Common myeloid progenitor, CD34-positive (primary cell): ENCODE measurements at regions not wholly inside any gene's neighbourhood (a gene's known extent, or its start where the extent isn't known, plus 50 kb on each side); places are given as distances from the start of the nearest gene placed in this dataset.

Experiments
- CTCF ChIA-PET: fragments of 350-600 bp; sonication (Branson Sonifier 250); formaldehyde crosslinking; loops from one replicate; lab custom pipeline; 2021; ENCODE audit warnings: antibody characterized with exemption; lab: Charles Lee
- POLR2A ChIA-PET: fragments of 350-600 bp; sonication (Branson Sonifier 250); formaldehyde crosslinking; loops from one replicate; lab custom pipeline; 2021; ENCODE audit warnings: antibody characterized with exemption; lab: Charles Lee
- DNase-seq, 3 donors: peaks; one replicate each; pipeline versions ENCODE4 v3.0.0 to v3.0.0-alpha.2; 2013
- H3K27ac ChIP-seq, 2 experiments: 1 replicate in 1 of 2; 2 replicates in 1 of 2; pipeline ENCODE4 v1.7.0; 2013; ENCODE audit warnings: inconsistent platforms in 2 of 2, low read length in 2 of 2, mild to moderate bottlenecking in 2 of 2, low read depth in 1 of 2, moderate library complexity in 1 of 2; ENCODE audit not compliant: severe bottlenecking in 2 of 2, insufficient read depth in 1 of 2, poor library complexity in 1 of 2
- H3K27me3 ChIP-seq, 5 experiments: replicated peaks in 2 of 5; 1 replicate in 3 of 5; 2 replicates in 2 of 5; pipeline versions ENCODE4 v1.6.1 to v1.7.0; 2013; ENCODE audit warnings: low read length in 4 of 5, mild to moderate bottlenecking in 2 of 5, moderate library complexity in 2 of 5, inconsistent platforms in 1 of 5; ENCODE audit not compliant: insufficient read depth in 5 of 5, control insufficient read depth in 4 of 5
- H3K36me3 ChIP-seq, 4 experiments: 1 replicate in 2 of 4; 2 replicates in 2 of 4; pipeline versions ENCODE4 v1.6.1 to v1.7.0; 2013; ENCODE audit warnings: low read length in 3 of 4, control low read depth in 1 of 4, mild to moderate bottlenecking in 1 of 4; ENCODE audit not compliant: control insufficient read depth in 4 of 4, insufficient read depth in 4 of 4
- H3K4me1 ChIP-seq, 4 experiments: 1 replicate in 3 of 4; 2 replicates in 1 of 4; pipeline versions ENCODE4 v1.6.1 to v1.7.1; 2013; ENCODE audit warnings: low read length in 3 of 4, mild to moderate bottlenecking in 3 of 4, control low read depth in 1 of 4, inconsistent platforms in 1 of 4, moderate library complexity in 1 of 4; ENCODE audit not compliant: control insufficient read depth in 4 of 4, insufficient read depth in 4 of 4; ENCODE audit errors: control extremely low read depth in 1 of 4
- H3K4me3 ChIP-seq, 7 experiments: 1 replicate in 4 of 7; 2 replicates in 3 of 7; pipeline versions ENCODE4 v1.5.1 to v1.7.0; 2013; ENCODE audit warnings: mild to moderate bottlenecking in 7 of 7, low read length in 6 of 7, moderate library complexity in 6 of 7, inconsistent platforms in 2 of 7, low read depth in 2 of 7, control low read depth in 1 of 7; ENCODE audit not compliant: insufficient read depth in 4 of 7, control insufficient read depth in 1 of 7; ENCODE audit errors: extremely low read depth in 1 of 7
- H3K9me3 ChIP-seq, 5 experiments: 1 replicate in 4 of 5; 2 replicates in 1 of 5; pipeline versions ENCODE4 v1.6.1 to v1.7.1; 2013; ENCODE audit warnings: low read length in 4 of 5, mild to moderate bottlenecking in 2 of 5, inconsistent platforms in 1 of 5, low read depth in 1 of 5, moderate library complexity in 1 of 5; ENCODE audit not compliant: control insufficient read depth in 4 of 5, insufficient read depth in 2 of 5; ENCODE audit errors: control extremely low read depth in 1 of 5
- WGBS: methylation state at CpG from one replicate; pipeline ENCODE4 v1.1.5; 2013; ENCODE audit not compliant: insufficient coverage; 5-methylcytosine and 5-hydroxymethylcytosine counted together

GRCh38 chr2:18644115-18644462 is 54.7 kb upstream of the NT5C1B start:
- 100% methylated on average over 1 of the region's 2 CpGs for WGBS

GRCh38 chr2:18643326-18644114 is 54.2 kb upstream of the NT5C1B start:
- Histone ChIP-seq H3K4me1 (no peaks in the 10 kb centered on the region), H3K4me3 (no peak overlapping the region), H3K36me3 (no peaks in the 10 kb centered on the region), H3K27me3 (no peaks in the 10 kb centered on the region), H3K27ac (no peak overlapping the region), H3K9me3 (peaks cover 0 to under 1% (median 0%) of the 10 kb centered on the region in 5 experiments)
- no CpG with 5 or more reads among the region's 5 CpGs for WGBS
- POLR2A ChIA-PET: no interaction called here
- DNase-seq: no peak
- CTCF ChIA-PET: no interaction called here

More at GRCh38 chr2:18644115-18644462, 54.7 kb upstream of the NT5C1B start:
- DNase-seq: no peak
- no peak overlapping the region for H3K27ac ChIP-seq
- H3K9me3 ChIP-seq: no peaks in the 10 kb centered on the region
- POLR2A ChIA-PET: no interaction called here
- H3K27me3 ChIP-seq: no peaks in the 10 kb centered on the region
- no peaks in the 10 kb centered on the region for H3K36me3 ChIP-seq
- CTCF ChIA-PET: no interaction called here
- H3K4me1 ChIP-seq: no peaks in the 10 kb centered on the region
- no peak overlapping the region for H3K4me3 ChIP-seq

DNA sequence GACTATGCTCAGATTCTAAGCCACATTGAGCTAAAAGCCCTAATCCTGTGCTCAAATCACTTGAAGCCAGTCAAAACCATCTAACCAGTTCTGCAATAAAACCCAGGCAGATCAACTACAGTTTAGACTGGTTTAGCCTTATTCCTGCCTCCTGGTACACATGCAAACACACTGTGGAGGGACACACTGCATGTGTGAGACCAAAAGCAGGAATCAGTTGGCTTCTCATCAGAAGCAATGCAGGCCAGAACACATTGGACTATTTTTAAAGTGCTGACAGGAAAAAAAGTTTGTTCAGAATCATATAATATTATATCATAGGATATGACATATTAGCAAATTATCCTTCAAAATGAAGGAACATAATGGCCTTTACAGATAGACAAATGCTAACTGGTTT is 52.5 kb upstream of the NT5C1B start:
- no peak for DNase-seq
- CTCF ChIA-PET: no interaction called here
- H3K27ac ChIP-seq: no peak overlapping the region

GRCh38 chr2:18639756-18640453 is 50.5 kb upstream of the NT5C1B start:
- Histone ChIP-seq H3K4me3 (no peak overlapping the region), H3K4me1 (no peaks in the 10 kb centered on the region), H3K9me3 (peaks cover 1 to 5% (median 4%) of the 10 kb centered on the region in 5 experiments), H3K27ac (no peak overlapping the region), H3K36me3 (no peaks in the 10 kb centered on the region), H3K27me3 (no peaks in the 10 kb centered on the region)
- 91% methylated on average over 5 of the region's 8 CpGs for WGBS
- ChIA-PET CTCF (no interaction called here), POLR2A (no interaction called here)
- DNase-seq: no peak

More for the DNA sequence above, 52.5 kb upstream of the NT5C1B start:
- H3K4me1 ChIP-seq: no peaks in the 10 kb centered on the region
- POLR2A ChIA-PET: no interaction called here
- peaks cover 0 to 5% (median 3%) of the 10 kb centered on the region in 5 experiments for H3K9me3 ChIP-seq
- no peaks in the 10 kb centered on the region for H3K27me3 ChIP-seq
- H3K4me3 ChIP-seq: no peak overlapping the region
- no peaks in the 10 kb centered on the region for H3K36me3 ChIP-seq
